Activated CD4-positive, alpha-beta T cell treated with anti-CD3 and anti-CD28 coated beads, Interleukin-2, amount 50 U/mL, for 16 hours (primary cell): ENCODE measurements at regions not wholly inside any gene's neighbourhood (a gene's known extent, or its start where the extent isn't known, plus 50 kb on each side); places are given as distances from the start of the nearest gene placed in this dataset.

ENCODE experiments used
- DNase-seq: peaks from one replicate; pipeline ENCODE4 v3.0.0-alpha.2; 2020

DNA sequence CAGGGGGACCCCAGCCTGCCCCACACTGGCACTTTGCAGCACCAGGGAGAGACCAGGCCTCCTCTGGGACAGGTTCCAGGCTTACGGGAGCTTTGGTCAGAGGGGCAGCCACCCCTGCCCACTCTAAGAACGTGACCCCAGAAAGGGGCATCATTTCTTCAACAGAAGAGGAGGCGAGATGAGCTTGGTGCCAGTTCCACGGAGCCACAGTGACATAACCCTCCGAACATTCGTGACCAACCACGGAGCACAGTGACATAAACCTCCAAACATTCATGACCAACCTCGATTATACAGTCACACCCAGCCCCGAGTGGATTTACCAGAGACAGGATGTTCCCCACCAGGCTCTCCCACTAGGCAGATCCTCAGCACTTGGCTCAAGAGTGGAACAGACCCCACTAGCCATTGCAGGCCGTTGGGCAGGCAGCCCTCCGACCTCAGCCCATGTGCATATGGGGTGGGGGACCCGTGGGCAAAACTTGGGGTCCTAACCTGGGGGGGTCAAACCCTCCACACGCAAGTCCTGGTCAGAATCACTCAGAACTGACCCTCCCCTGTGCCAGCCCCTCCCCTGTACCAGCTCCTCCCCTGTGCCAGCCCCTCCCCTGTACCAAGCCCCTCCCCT lies 112.9 kb downstream of the METRNL start:
- DNase-seq = no peak

DNA sequence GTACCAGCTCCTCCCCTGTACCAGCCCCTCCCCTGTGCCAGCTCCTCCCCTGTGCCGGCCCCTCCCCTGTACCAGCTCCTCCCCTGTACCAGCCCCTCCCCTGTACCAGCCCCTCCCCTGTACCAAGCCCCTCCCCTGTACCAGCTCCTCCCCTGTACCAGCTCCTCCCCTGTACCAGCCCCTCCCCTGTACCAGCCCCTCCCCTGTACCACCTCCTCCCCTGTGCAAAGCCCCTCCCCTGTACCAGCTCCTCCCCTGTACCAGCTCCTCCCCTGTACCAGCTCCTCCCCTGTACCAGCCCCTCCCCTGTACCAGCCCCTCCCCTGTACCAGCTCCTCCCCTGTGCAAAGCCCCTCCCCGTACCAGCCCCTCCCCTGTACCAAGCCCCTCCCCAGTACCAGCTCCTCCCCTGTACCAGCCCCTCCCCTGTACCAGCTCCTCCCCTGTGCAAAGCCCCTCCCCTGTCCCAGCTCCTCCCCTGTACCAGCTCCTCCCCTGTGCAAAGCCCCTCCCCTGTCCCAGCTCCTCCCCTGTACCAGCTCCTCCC lies 113.5 kb downstream of the METRNL start:
- peak; percentile 28 for DNase-seq

DNA sequence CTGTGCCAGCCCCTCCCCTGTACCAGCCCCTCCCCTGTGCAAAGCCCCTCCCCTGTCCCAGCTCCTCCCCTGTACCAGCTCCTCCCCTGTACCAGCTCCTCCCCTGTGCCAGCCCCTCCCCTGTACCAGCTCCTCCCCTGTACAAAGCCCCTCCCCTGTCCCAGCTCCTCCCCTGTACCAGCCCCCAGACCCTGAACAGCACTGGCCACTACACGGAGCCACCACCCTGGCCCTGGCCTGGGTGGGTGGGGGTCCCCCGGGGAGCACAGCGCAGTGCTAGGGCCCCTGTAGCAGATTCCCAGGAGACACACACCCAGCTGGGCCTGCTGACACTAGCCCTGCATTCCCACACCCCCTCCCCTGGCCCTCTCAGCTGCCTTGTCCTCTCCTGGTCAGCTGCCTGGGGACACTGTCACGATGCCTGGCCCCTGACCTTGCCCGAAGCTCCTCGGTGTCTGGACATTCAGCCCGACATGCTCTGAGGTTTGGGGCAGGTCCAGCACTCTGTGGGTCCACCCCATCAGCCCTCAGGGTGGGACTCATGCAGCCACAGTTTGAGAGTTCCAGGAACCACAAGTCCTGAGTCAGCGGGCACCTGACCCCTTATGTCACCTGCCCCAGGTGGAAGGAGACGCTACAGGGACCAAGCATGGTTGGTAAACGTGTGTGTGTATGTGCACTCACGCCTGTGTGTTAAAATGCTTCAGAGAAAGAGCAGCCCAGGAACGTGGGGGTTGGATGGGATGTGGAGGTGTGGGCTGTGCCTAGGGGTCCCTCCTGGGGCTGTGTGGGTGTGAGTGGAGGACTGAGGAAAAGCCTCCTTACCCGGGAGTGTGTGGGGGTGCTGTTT lies 114.2 kb downstream of the METRNL start:
- no peak for DNase-seq

DNA sequence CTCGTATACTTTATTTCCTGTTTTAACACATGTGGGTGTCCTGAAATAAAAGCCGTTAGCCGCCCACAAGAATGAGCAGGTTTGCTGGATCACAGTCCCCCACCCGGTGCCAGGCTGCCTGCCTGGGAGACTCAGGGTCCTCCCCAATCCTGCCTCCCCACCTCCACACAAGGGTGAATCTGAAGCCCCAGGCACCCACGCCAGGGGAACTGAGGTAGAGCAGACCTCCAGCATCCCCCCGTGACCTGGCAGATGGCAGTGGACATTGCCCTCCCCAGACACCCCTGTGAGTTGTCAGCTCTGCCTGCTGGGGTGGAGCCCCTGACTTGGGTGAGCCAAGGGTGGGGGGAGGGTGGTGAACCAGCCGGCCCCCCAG lies 114.8 kb downstream of the METRNL start:
- no peak for DNase-seq

DNA sequence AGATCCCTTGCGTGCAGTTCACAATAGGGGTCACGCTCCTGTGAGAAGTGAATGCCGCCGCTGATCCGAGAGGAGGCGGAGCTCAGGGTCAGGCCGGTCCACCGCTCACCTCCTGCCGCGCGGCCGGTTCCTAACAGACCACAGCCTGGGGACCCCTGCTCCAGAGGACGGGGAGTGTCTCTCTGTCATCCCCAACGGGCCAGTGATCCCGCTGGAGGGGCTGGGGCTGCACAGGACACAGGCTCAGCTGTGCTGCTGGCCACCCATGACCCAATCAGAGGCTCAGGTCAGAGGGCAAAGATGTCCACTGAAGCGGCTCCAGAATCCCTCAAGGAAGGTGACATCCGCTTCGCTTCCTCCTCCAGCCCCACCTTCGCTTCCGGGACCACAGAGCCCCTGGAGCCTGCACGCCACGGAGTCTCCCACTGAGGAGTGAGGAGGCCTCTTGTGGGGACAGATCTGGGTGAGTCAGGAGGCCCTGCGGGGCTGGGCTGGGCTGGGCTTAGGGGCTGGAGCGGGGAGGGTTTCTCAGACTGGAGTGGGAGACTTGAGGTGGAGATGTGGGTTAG lies 115.4 kb downstream of the METRNL start:
- DNase-seq = no peak

DNA sequence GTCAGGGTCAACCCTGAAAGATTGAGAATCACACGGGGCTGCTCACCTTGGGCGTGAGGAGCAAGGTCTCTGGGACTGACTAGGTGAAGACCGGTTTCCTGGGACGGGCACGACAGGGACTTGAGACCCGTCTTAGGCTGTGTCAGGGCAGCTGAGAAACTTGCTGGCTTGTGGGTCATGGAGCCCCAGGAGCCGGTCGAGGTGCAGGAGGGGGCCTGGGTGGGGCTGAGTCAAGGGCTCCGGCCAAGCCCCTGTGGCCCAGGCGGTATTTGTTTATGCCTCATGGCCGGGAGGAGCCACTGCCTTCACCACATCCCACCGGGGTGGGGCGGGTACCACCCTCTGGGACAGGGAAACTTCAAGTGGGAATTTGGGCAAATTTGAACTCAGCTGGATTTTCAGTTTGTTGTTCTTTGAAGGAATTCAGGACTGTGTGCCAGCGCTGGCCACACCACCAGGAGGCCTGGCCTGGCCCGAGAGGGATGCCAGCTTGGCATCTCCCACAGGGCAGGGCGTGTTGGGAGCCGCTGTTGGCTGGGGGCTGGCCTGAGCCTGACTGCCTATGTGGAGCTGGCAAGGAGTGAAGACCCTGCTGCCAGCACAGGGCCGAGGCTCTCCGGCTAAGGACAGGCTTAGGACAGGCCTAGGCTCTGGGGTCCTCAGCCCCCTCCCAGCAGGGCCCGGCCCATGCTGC lies 116.1 kb downstream of the METRNL start:
- no peak for DNase-seq

DNA sequence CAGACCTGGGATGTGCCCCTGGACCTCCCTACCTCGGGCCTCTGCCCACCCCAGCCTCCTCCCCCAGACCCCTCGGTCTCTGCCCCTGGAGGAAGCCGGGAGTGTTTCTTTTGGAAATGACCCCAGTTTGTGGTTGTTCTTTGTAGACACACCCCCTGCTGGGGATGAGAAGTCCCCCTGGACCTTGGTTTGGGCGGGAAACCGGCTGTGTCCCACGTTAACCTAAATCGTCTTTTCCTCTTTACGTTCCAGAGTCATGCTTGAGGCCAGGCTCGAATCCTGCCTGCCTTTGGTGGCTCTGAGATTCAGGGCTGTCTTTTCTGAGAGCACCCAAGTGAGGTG lies 116.6 kb downstream of the METRNL start:
- DNase-seq = no peak

DNA sequence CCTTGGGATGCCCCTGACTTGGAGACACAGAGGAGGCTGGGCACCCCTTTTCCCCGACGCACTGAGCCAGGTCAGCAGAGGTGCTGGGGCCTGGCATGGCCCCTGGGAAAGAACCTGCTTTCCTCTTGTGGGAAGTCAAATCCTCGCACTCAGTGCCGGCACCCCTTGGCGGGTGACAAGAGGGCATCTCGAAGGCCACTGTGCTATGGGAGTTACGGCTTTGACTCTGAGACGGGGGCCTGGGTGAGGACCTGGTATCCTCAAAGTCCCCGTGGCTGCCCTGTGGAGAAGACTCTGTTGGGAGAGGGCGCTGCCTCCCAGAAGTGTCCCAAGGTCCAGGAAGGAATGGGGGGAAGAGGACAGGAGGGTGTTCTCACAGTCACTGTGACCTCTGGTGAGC lies 117.0 kb downstream of the METRNL start:
- DNase-seq = no peak

DNA sequence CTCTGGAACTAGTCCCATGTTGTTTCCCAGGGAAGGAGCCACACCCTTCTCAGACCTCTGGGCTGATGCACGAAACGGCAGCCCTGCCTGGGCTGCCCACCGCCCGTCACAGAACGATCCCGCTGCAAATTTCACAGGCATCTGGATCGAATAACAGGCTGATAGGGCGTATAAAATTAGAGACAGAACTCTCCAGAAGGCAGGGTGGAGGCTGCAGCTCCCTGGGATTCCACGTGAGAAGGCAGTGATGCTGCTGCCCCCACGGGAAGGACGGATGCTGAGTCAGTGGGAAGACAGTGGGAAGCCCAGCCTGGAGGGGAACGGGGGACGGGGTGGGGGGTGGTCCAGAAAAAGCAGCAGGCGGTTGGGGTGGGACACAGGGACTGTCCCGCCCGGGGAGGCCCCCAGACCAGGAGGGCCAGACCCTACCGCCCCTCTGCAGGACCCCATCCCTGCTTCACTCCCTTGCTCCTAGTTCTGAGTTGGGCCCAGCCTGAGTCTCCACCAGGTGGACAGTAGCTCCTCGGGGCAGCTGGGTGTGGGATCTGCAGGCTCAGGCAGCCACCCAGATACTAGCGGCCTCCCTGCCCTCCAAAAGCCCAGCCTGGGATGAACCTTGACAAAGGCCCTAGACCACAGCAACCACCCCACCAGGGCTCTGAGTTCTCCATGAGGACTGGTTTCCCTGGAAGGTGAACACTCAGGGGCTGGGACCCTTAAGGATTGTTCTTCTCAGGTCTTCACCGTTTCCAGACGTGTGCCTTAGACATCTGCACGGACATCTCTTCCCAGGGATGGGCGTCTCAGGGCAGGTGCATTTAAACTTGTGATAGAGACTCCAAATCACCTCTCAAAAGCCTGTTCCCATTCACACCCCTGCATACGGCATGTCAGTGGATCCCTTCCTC lies 117.8 kb downstream of the METRNL start:
- DNase-seq = no peak

DNA sequence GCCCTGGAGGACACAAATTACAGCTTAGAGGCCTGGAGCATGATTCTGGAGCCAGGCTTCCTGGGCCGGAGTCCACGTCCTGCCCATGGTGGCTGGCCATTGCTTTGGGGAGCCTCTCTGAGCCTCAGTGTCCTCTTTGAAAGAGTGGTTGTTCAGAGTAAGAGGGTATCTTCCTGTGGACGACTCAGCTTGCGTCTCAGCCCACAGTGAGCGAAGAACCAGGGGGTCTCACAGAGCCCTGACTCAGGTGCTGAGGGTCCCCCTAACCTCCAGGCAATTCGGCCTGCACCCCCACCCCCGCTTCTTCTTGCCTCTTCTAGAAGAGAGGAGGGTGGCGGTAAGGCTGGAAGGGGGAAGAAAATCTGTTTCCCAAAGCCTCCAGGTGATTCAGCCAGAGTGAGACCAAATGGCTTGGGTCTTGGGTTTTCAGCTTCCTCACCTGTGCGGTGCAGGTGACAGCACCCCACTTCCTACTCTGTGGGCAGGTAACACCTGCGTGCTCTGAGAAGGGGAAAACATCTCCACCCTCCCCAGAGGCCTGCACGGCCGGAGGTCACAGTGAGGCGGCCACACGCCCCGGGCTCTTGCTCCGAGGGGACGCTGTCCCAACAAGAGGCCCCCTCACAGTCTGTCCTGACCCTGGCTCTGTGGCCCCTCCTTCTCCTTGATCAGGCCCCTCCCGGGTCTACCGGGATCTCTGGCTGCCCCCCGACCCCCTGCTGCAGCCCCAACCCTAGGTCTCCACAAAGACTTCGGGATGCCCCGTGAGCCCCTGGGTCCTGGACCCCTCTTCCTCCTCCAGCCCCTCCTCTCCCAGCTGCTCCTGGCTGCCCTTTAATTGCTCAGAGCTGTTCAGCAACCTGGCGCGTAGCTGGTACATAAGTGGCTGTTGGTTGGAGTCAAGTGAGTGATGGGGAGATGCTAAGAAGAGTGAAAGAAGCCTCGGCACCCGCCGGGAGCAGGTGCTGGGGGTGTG lies 119.2 kb downstream of the METRNL start:
- no peak for DNase-seq

DNA sequence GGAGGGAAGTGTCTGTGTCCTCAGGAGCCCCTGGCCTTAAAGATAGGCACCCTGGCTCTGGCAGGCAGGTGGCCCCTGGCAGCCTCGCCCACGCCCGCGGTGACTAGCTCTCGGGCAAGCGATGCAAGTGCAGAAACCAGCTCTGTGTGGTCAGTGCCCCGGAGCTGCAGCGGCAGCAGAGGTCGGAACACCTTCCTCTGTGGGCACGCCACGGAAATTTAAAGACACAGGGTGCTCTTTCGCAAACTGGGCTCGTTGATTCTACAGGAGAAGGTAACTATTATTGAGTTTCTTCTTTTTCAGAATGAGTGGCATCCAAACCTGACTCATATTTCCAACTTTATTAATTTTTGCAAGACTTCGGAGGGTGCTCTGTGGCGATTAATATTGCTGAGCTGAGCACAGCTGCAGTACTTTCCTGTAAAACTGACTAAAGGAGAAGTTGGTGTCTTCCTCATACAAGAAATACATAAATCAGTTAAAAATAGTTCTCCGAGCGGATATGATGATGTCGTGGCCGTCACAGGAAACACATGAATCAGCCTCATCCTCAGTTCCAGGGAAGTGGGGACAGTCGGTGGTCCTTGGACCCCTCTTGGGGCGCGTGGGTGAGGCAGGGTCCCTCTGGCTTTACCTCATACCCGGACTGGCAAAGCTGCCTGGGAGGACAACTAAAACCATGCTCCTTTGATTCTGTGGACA lies 120.2 kb downstream of the METRNL start:
- peak; percentile 86 for DNase-seq

DNA sequence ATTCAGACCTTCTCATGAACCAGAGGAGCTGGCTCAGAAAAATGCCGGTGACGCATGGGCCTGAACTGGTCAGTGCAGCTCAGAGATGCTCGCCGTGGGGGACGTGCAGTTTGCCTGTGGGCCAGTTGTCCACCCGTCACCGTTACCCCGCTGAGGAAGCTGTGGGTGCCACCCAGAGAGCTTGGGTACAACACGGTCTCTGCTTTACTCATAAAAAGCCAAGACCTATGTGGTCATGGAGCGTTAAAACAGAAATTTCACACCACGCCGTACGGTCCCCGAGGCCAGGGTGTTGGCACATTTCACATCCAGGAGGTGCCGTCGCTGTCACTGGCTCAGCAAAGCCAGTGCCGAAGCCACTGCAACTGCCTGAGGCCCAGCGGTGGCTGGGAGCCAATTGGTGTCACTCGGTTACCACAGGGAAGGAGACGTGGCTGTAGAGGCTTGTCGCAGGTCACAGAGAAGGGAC lies 120.9 kb downstream of the METRNL start:
- DNase-seq = peak; percentile 91

DNA sequence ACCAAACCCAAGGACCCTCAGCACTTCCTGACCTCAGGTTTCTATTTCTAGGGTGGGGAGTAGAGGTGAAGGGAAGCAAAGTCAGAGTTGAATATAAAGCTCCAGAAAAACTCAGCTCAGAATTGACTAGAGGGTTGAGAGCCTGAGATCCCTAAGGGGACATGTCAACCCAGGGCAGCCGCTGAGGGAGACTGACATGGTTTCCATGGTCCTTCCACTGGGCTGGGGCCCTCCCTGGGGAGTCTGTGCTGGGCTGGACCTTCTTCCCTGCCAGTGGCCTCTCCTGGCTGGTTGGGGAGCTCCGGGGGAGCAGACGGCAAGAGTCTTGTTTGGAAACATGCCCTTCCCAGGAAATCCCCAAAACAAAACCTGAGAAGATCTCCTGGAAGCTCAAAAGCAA lies 121.3 kb downstream of the METRNL start:
- no peak for DNase-seq

DNA sequence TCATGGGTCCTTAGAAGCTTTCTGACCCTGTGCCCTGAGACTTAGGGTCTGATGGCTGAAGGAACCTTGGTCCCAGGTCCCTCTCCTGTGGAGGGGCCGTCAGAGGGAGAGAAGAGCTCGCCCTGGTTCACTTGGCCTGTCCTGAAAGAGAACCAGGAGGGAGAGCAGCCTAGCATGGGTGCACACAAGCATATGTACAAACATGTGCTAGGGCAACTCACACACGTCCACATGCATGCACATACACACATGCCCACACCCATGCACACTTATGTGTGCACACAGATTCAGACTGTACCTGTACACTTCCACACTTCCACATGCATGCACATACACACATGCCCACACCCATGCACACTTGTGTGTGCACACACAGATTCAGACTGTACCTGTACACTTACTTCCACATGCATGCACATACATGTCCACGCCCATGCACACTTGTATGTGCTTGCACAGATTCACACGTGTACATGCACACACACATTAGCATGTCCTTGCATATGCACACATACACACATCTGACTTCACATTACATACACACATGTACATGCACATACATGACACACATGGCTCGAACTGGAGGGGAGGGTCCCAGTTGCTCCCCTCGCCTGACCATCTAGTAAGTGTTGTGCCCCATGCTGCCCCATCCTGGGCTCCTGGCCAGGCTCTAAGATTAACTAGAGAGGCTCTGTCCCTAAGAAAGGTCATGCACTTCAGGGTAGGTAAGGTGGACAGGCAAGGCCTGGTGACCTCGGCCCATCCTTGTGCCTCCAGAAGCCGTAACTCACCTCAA lies 122.0 kb downstream of the METRNL start:
- no peak for DNase-seq

DNA sequence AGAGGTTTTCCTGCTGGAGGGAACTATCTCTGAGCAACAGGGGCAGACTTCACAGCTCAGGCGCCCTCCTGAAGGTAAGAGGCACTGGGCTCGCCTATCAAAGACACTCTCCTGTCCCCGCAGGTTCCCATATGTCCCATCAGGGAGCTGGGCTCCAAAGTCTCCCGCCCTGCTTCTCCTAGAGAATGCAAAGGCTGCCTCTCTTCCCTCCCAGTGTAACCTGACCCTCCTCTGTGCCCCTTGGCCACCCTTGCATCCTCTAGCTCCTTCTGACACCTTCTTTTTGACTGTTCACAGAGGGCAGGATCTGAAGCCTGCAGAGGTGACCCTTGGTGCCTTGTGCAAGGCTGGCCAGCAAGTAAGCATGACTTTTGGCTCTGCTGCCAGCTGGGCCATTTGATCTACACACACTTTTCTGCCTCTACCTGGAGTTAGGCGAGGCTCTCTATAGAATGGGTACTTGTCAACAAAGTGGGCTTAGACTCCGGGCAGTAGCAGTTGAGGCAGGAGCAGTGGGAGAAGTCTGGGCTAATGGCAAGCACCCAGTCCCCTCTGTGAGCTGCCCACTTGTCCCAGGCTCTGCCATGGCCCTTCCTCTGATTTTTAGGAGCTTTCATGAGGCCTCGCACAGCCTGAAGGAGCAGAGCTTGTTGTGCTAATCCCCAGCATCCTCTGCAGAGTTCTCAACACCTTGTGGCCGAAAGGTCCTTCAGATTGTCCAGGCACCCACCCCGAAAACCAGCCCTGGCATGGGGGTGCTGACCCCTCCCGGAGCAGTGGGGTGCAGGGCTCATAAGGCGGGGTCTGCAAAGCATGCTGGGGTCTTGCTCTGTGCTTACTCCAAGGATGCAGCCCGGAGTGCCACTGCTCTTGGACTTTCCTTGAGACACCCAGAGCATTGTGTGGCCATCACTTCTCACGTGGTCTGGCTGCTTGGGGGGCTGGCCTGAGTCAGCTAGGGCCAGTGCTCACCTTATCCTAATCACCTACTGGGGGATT lies 122.9 kb downstream of the METRNL start:
- no peak for DNase-seq

DNA sequence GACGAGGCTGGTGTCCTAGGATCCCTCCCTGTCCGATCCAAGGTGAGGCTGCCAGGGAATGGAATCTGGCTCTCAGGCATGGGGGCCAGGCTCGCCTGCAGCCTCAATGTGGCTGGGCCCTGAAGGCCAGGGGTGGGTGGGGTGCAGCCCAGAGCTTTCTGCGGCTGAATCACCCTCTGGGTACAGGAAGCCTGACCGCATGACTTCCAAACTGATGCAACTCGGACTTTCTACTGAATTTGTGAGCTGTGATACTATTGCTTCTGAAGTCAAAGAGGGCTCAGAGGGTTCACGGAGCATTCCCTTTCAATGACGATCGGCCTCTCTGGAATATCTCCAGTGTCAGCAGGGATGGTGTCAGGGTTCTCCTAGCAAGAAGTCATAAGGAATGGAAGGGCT lies 123.7 kb downstream of the METRNL start:
- no peak for DNase-seq

DNA sequence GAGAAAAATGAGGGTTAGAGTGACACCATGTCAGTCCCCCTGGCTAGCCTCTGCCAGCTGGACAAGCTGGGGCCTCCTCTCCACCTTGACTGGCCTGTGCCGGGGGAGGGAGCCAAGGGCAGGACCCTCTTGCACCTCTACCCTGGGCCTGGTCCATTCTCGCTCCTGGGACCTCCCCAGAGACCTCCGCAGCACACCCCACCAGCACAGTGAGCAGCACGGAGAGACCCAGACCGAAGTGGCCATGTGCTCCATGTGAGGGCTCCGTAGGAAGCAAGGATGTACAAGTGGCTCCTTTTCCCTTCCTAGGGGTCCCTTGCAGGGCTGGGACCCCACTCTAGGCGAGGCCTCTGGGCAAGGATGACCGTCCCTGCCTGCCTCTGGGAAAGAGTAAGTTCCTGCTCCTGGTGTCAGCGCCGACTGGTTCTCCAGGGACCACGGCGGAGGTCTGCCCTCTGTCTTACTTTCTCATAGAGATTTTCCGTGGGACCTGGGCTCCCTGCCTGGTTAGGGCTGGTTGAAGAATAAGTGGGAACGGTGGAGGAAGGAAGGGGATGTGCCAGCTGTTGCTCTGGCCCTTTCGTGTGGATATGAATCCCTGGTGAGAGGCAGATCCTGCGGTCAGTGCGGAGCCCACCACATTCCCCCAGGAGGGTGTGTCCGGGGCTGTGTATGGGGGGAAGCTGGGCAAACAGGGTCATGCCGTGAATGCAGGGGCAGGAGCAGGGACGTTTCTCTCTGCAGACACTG lies 124.2 kb downstream of the METRNL start:
- no peak for DNase-seq
